H1 (cell line): ENCODE measurements at regions not wholly inside any gene's neighbourhood (a gene's known extent, or its start where the extent isn't known, plus 50 kb on each side); places are given as distances from the start of the nearest gene placed in this dataset.

Source experiments
- CTCF ChIA-PET: fragments of 300-600 bp; sonication (Branson Sonifier 250); formaldehyde crosslinking; loops from one replicate; lab custom pipeline; 2021; ENCODE audit not compliant: partially characterized antibody; lab: Charles Lee
- POLR2A ChIA-PET: fragments of 300-600 bp; sonication (Branson Sonifier 250); formaldehyde crosslinking; loops from one replicate; lab custom pipeline; 2021; ENCODE audit warnings: inconsistent platforms; ENCODE audit not compliant: partially characterized antibody; lab: Charles Lee
- DNase-seq, 2 experiments: peaks; one replicate each; pipeline versions ENCODE4 v3.0.0 to v3.0.0-alpha.2; 2010 to 2022; ENCODE audit warnings: low spot score in 2 of 2, low read depth in 1 of 2, mixed read lengths in 1 of 2
- FAIRE-seq: peaks from 2 replicates; lab custom pipeline; 2011; peaks lifted over from hg19 to GRCh38; lab: Jason Lieb, UNC
- H2AFZ ChIP-seq: 2 replicates; pipeline ENCODE4 v1.8.1; 2012; ENCODE audit warnings: low read length, inconsistent platforms
- H2AK5ac ChIP-seq: 2 replicates; pipeline ENCODE4 v1.6.1; 2013; ENCODE audit warnings: low read depth, low read length
- H2BK120ac ChIP-seq: replicated peaks from 2 replicates; pipeline ENCODE3; 2013; ENCODE audit warnings: low read depth, low read length, inconsistent platforms
- H2BK12ac ChIP-seq: 2 replicates; pipeline ENCODE4 v1.6.1; 2013; ENCODE audit warnings: low read depth, low read length
- H2BK15ac ChIP-seq: 2 replicates; pipeline ENCODE4 v1.6.1; 2013; ENCODE audit warnings: low read length
- H2BK20ac ChIP-seq: 2 replicates; pipeline ENCODE4 v1.6.1; 2013; ENCODE audit warnings: low read length
- H2BK5ac ChIP-seq: 2 replicates; pipeline ENCODE4 v1.6.1; 2013; ENCODE audit warnings: low read depth, low read length
- H3K14ac ChIP-seq: 2 replicates; pipeline ENCODE4 v1.6.1; 2013; ENCODE audit warnings: inconsistent platforms; ENCODE audit not compliant: insufficient read length
- H3K18ac ChIP-seq: 2 replicates; pipeline ENCODE4 v1.6.1; 2013; ENCODE audit warnings: low read length; ENCODE audit errors: extremely low read depth
- H3K23ac ChIP-seq: 2 replicates; pipeline ENCODE4 v1.6.1; 2013; ENCODE audit warnings: inconsistent platforms; ENCODE audit not compliant: insufficient read length
- H3K23me2 ChIP-seq: 2 replicates; pipeline ENCODE4 v1.6.1; 2013; ENCODE audit warnings: low read depth, low read length
- H3K27ac ChIP-seq: 2 replicates; pipeline ENCODE4 v1.6.1; 2011; ENCODE audit warnings: low read depth, low read length, inconsistent platforms
- H3K27me3 ChIP-seq, 4 experiments: replicated peaks in 1 of 4; 1 replicate in 1 of 4; 2 replicates in 3 of 4; pipeline versions ENCODE4 v1.6.1 to v1.8.1; 2011 to 2013; ENCODE audit warnings: low read length in 3 of 4, mild to moderate bottlenecking in 3 of 4, inconsistent platforms in 2 of 4, mixed read lengths in 2 of 4, moderate library complexity in 1 of 4; ENCODE audit not compliant: control insufficient read depth in 3 of 4, insufficient read depth in 3 of 4; ENCODE audit errors: extremely low read depth in 1 of 4
- H3K36me3 ChIP-seq, 4 experiments: 2 replicates each; pipeline versions ENCODE4 v1.6.1 to v1.8.1; 2011 to 2013; ENCODE audit warnings: mild to moderate bottlenecking in 4 of 4, low read length in 3 of 4, moderate library complexity in 2 of 4, control low read depth in 1 of 4, inconsistent platforms in 1 of 4; ENCODE audit not compliant: insufficient read depth in 4 of 4, control insufficient read depth in 2 of 4
- H3K4ac ChIP-seq: replicated peaks from 2 replicates; pipeline ENCODE3; 2013; ENCODE audit warnings: low read length, low read depth, mixed read lengths, inconsistent platforms; ENCODE audit not compliant: insufficient read length
- H3K4me1 ChIP-seq, 4 experiments: replicated peaks in 1 of 4; 1 replicate in 1 of 4; 2 replicates in 3 of 4; pipeline versions ENCODE4 v1.6.1 to v1.8.1; 2011 to 2013; ENCODE audit warnings: low read length in 3 of 4, inconsistent platforms in 2 of 4, mixed read lengths in 1 of 4; ENCODE audit not compliant: insufficient read depth in 4 of 4, control insufficient read depth in 3 of 4
- H3K4me2 ChIP-seq, 2 experiments: 2 replicates each; pipeline versions ENCODE4 v1.6.1 to v1.8.1; 2011 to 2013; ENCODE audit warnings: low read depth in 2 of 2, low read length in 2 of 2, control low read depth in 1 of 2, inconsistent platforms in 1 of 2, mild to moderate bottlenecking in 1 of 2; ENCODE audit not compliant: insufficient read depth in 1 of 2
- H3K4me3 ChIP-seq, 4 experiments: fragments of 200-600, 300-600 bp in 1 of 4; sonication (generic), shearing (Covaris generic), sonication (Bioruptor Twin) in 1 of 4; 2 replicates each; pipeline versions ENCODE4 v1.5.1 to v1.8.1; 2011 to 2016; ENCODE audit warnings: low read length in 4 of 4, low read depth in 3 of 4, control low read depth in 2 of 4, inconsistent platforms in 2 of 4, mild to moderate bottlenecking in 2 of 4, mixed read lengths in 1 of 4, moderate library complexity in 1 of 4; ENCODE audit not compliant: insufficient read depth in 2 of 4; ENCODE audit errors: extremely low read depth in 1 of 4
- H3K56ac ChIP-seq: replicated peaks from 2 replicates; pipeline ENCODE3; 2013; ENCODE audit warnings: low read depth, mild to moderate bottlenecking, mixed read lengths, low read length, inconsistent platforms; ENCODE audit not compliant: insufficient read length
- H3K79me1 ChIP-seq: 2 replicates; pipeline ENCODE4 v1.6.1; 2013; ENCODE audit warnings: low read depth, low read length, control low read depth
- H3K79me2 ChIP-seq, 2 experiments: 2 replicates each; pipeline versions ENCODE4 v1.6.1 to v1.8.1; 2012 to 2013; ENCODE audit warnings: low read length in 2 of 2, mild to moderate bottlenecking in 2 of 2, inconsistent platforms in 1 of 2; ENCODE audit not compliant: insufficient read depth in 2 of 2, control insufficient read depth in 1 of 2
- H3K9ac ChIP-seq, 4 experiments: replicated peaks in 1 of 4; 1 replicate in 1 of 4; 2 replicates in 3 of 4; pipeline versions ENCODE4 v1.6.1 to v1.8.1; 2011 to 2013; ENCODE audit warnings: low read depth in 3 of 4, low read length in 3 of 4, control low read depth in 2 of 4, mild to moderate bottlenecking in 2 of 4, moderate library complexity in 2 of 4, inconsistent platforms in 1 of 4; ENCODE audit errors: extremely low read depth in 1 of 4
- H3K9me3 ChIP-seq, 2 experiments: 2 replicates each; pipeline versions ENCODE4 v1.6.1 to v1.8.1; 2012 to 2013; ENCODE audit warnings: mild to moderate bottlenecking in 2 of 2, moderate library complexity in 2 of 2, control low read depth in 1 of 2, inconsistent platforms in 1 of 2, low read depth in 1 of 2, low read length in 1 of 2, mixed read lengths in 1 of 2; ENCODE audit not compliant: insufficient read depth in 2 of 2
- H4K20me1 ChIP-seq, 2 experiments: replicated peaks in 1 of 2; 2 replicates each; pipeline versions ENCODE3 to v1.8.1; 2011 to 2013; ENCODE audit warnings: inconsistent platforms in 2 of 2, low read length in 2 of 2, mild to moderate bottlenecking in 1 of 2; ENCODE audit not compliant: insufficient read depth in 2 of 2, control insufficient read depth in 1 of 2
- H4K5ac ChIP-seq: 2 replicates; pipeline ENCODE4 v1.6.1; 2013; ENCODE audit warnings: low read length, low read depth, mixed read lengths, inconsistent platforms; ENCODE audit not compliant: insufficient read length
- H4K8ac ChIP-seq: 2 replicates; pipeline ENCODE4 v1.8.0; 2013; ENCODE audit warnings: mild to moderate bottlenecking, moderate library complexity, low read length, inconsistent platforms; ENCODE audit not compliant: insufficient read depth; ENCODE audit errors: extremely low read depth
- H4K91ac ChIP-seq: replicated peaks from 2 replicates; pipeline ENCODE3; 2013; ENCODE audit warnings: low read length, mixed read lengths, inconsistent platforms; ENCODE audit not compliant: insufficient read length
- BRCA1 ChIP-seq: IDR thresholded peaks from 2 replicates; pipeline ENCODE4 v1.6.1; 2012; ENCODE audit warnings: low read depth, low read length, improper control_type of control experiment
- GTF2F1 ChIP-seq: IDR thresholded peaks from 2 replicates; pipeline ENCODE4 v1.6.1; 2012; ENCODE audit warnings: low read depth, low read length, improper control_type of control experiment, borderline replicate concordance
- HDAC2 ChIP-seq, 2 experiments: fragments of 300-600 bp in 1 of 2; sonication (generic) in 1 of 2; IDR thresholded peaks; 2 replicates each; pipeline ENCODE4 v1.6.1; 2011 to 2012; ENCODE audit warnings: low read depth in 2 of 2, low read length in 2 of 2, mild to moderate bottlenecking in 2 of 2, moderate library complexity in 2 of 2, borderline replicate concordance in 1 of 2, inconsistent platforms in 1 of 2
- KDM4A ChIP-seq: IDR thresholded peaks from one replicate; pipeline ENCODE4 v1.7.1; 2012; ENCODE audit warnings: low read depth, mild to moderate bottlenecking, moderate library complexity, low read length, inconsistent platforms; ENCODE audit not compliant: severe bottlenecking
- MAX ChIP-seq: IDR thresholded peaks from 2 replicates; pipeline ENCODE4 v1.6.1; 2012; ENCODE audit warnings: inconsistent platforms
- POLR2A ChIP-seq, 2 experiments: IDR thresholded peaks; 1 replicate in 1 of 2; 2 replicates in 1 of 2; pipeline ENCODE4 v1.6.1; 2011; ENCODE audit warnings: low read depth in 2 of 2, low read length in 2 of 2, mild to moderate bottlenecking in 2 of 2; ENCODE audit errors: control extremely low read depth in 1 of 2
- RBBP5 ChIP-seq: IDR thresholded peaks from 2 replicates; pipeline ENCODE4 v1.7.1; 2012; ENCODE audit warnings: low read depth, mild to moderate bottlenecking, inconsistent platforms, low read length, moderate library complexity, borderline replicate concordance
- SIRT6 ChIP-seq: IDR thresholded peaks from one replicate; pipeline ENCODE4 v1.7.1; 2012; ENCODE audit warnings: low read length, inconsistent platforms
- SIX5 ChIP-seq: IDR thresholded peaks from 2 replicates; pipeline ENCODE4 v1.6.1; 2011; ENCODE audit warnings: mild to moderate bottlenecking, low read depth, low read length
- SP2 ChIP-seq: IDR thresholded peaks from 2 replicates; pipeline ENCODE4 v1.6.1; 2012; ENCODE audit warnings: mild to moderate bottlenecking, low read length, inconsistent platforms
- TBP ChIP-seq: IDR thresholded peaks from 2 replicates; pipeline ENCODE4 v1.6.1; 2011; ENCODE audit warnings: low read depth, low read length, improper control_type of control experiment
- TCF12 ChIP-seq: IDR thresholded peaks from 2 replicates; pipeline ENCODE4 v1.6.1; 2011; ENCODE audit warnings: low read depth, mild to moderate bottlenecking, low read length
- YY1 ChIP-seq: IDR thresholded peaks from 2 replicates; pipeline ENCODE4 v1.6.1; 2011; ENCODE audit warnings: low read depth, mild to moderate bottlenecking, low read length
- WGBS, 2 experiments: shearing (Covaris generic) in 1 of 2; methylation state at CpG; one replicate each; pipeline versions ENCODE4 v1.1.6 to v1.1.7; 2013 to 2015; ENCODE audit warnings: low lambda C conversion rate in 2 of 2, mixed read lengths in 2 of 2, inconsistent platforms in 1 of 2, low coverage in 1 of 2, missing lambda C conversion rate in 1 of 2; ENCODE audit not compliant: insufficient replicate concordance in 2 of 2, insufficient coverage in 1 of 2, insufficient read length in 1 of 2; ENCODE audit errors: extremely low coverage in 1 of 2, missing lambda C conversion rate in 1 of 2; 5-methylcytosine and 5-hydroxymethylcytosine counted together

- DNase-seq = no peak
- Histone ChIP-seq H3K4me2 (no peak overlapping the region), H3K27ac (no peak overlapping the region), H2BK5ac (peak overlapping the region; percentile 22; the same call in 1 of the 2 replicates), H3K18ac (no peak overlapping the region), H3K9me3 (no peaks in the 10 kb centered on the region), H3K56ac (no peak overlapping the region), H4K5ac (no peak overlapping the region), H3K4me3 (no peak overlapping the region), H3K23ac (no peak overlapping the region), H2BK12ac (no peak overlapping the region), H2AFZ (peak overlapping the region; percentile 76), H3K9ac (no peak overlapping the region), H3K14ac (no peak overlapping the region), H3K4me1 (no peaks in the 10 kb centered on the region), H2BK20ac (no peak overlapping the region), H4K91ac (no peak overlapping the region), H3K4ac (no peak overlapping the region), H3K36me3 (no peaks in the 10 kb centered on the region), H3K79me1 (no peaks in the 10 kb centered on the region), H2AK5ac (no peak overlapping the region), H4K20me1 (no peaks in the 10 kb centered on the region), H2BK120ac (no peak overlapping the region), H3K23me2 (no peaks in the 10 kb centered on the region), H3K27me3 (no peaks in the 10 kb centered on the region), H4K8ac (no peak overlapping the region; the same call in 1 of the 2 replicates), H3K79me2 (no peaks in the 10 kb centered on the region), H2BK15ac (no peak overlapping the region)
- CTCF ChIA-PET = no interaction called here
- no peak for FAIRE-seq
- 99% methylated on average over 7 of the region's 7 CpGs; no CpG with 5 or more reads in 1 of the 2 experiments for WGBS, 2 experiments
- POLR2A ChIA-PET = no interaction called here
- TF ChIP-seq SIRT6 = no peak
- TF ChIP-seq SP2 = no peak
- no peak for TF ChIP-seq RBBP5
- no peak for TF ChIP-seq KDM4A
- no peak for TF ChIP-seq TBP
- TF ChIP-seq MAX = no peak
- no peak for TF ChIP-seq TCF12
- TF ChIP-seq GTF2F1 = no peak
- no peak for TF ChIP-seq BRCA1
- no peak for TF ChIP-seq YY1
- TF ChIP-seq POLR2A (IDR thresholded peaks at IDR 0.05; ENCODE audit: control extremely low read depth in 1 of 2, low read depth in 2 of 2, low read length in 2 of 2) = no peak
- TF ChIP-seq SIX5 = no peak
- no peak for TF ChIP-seq HDAC2 (IDR thresholded peaks at IDR 0.05; ENCODE audit: borderline replicate concordance in 1 of 2, low read depth in 2 of 2, low read length in 2 of 2)
Measured at GRCh38 chr4:133394971-133395627, 246.0 kb downstream of the PCDH10 start.
